MM.1S (cell line): ENCODE measurements at regions not wholly inside any gene's neighbourhood (a gene's known extent, or its start where the extent isn't known, plus 50 kb on each side); places are given as distances from the start of the nearest gene placed in this dataset.

Source experiments
- DNase-seq: peaks from one replicate; pipeline ENCODE4 v3.0.0-alpha.2; 2015
- H2AFZ ChIP-seq: fragments of 300-600 bp; sonication (generic); 2 replicates; pipeline ENCODE4 v1.6.0; 2016; ENCODE audit warnings: antibody characterized with exemption, low read length
- H3F3A ChIP-seq: fragments of 300-600 bp; sonication (generic); 2 replicates; pipeline ENCODE4 v1.6.1; 2016; ENCODE audit warnings: mild to moderate bottlenecking, antibody characterized with exemption, low read length, moderate library complexity, mixed read lengths; ENCODE audit not compliant: insufficient read depth
- H3K27ac ChIP-seq: fragments of 300-600 bp; sonication (generic); 2 replicates; pipeline ENCODE4 v1.5.1; 2016; ENCODE audit warnings: mild to moderate bottlenecking, low read length
- H3K27me3 ChIP-seq: fragments of 300-600 bp; sonication (generic); replicated peaks from 2 replicates; pipeline ENCODE4 v1.6.0; 2016; ENCODE audit warnings: low read length; ENCODE audit not compliant: insufficient read depth
- H3K36me3 ChIP-seq: fragments of 300-600 bp; sonication (generic); replicated peaks from 2 replicates; pipeline ENCODE4 v1.6.1; 2016; ENCODE audit warnings: mild to moderate bottlenecking, low read length, mixed read lengths; ENCODE audit not compliant: insufficient read depth
- H3K4me1 ChIP-seq: fragments of 300-600 bp; sonication (generic); 2 replicates; pipeline ENCODE4 v1.6.1; 2016; ENCODE audit warnings: low read length, mixed read lengths
- H3K4me2 ChIP-seq: fragments of 300-600 bp; sonication (generic); 2 replicates; pipeline ENCODE4 v1.6.0; 2016; ENCODE audit warnings: low read depth, low read length
- H3K4me3 ChIP-seq: fragments of 300-600 bp; sonication (generic); 2 replicates; pipeline ENCODE4 v1.5.1; 2016; ENCODE audit warnings: low read length, mixed read lengths
- H3K79me2 ChIP-seq: fragments of 300-600 bp; sonication (generic); 2 replicates; pipeline ENCODE4 v1.6.1; 2016; ENCODE audit warnings: mixed run types, low read length, mixed read lengths
- H3K9ac ChIP-seq: fragments of 300-600 bp; sonication (generic); 2 replicates; pipeline ENCODE4 v1.6.1; 2016; ENCODE audit warnings: low read length, mixed read lengths
- H3K9me2 ChIP-seq: fragments of 300-600 bp; sonication (generic); replicated peaks from 2 replicates; pipeline ENCODE4 v1.6.1; 2016; ENCODE audit warnings: mild to moderate bottlenecking, low read length, mixed read lengths; ENCODE audit not compliant: insufficient read depth
- H3K9me3 ChIP-seq: fragments of 300-600 bp; sonication (generic); replicated peaks from 2 replicates; pipeline ENCODE4 v1.6.1; 2016; ENCODE audit warnings: mild to moderate bottlenecking, low read length, mixed read lengths; ENCODE audit not compliant: insufficient read depth
- H4K20me1 ChIP-seq: fragments of 300-600 bp; sonication (generic); 2 replicates; pipeline ENCODE4 v1.6.1; 2016; ENCODE audit warnings: mild to moderate bottlenecking, low read length, moderate library complexity, mixed read lengths; ENCODE audit not compliant: insufficient read depth
- CTCF ChIP-seq: fragments of 300-600 bp; sonication (generic); IDR thresholded peaks from 2 replicates; pipeline ENCODE4 v1.5.1; 2016; ENCODE audit warnings: antibody characterized with exemption, low read length, mixed read lengths
- EZH2 ChIP-seq: fragments of 300-600 bp; sonication (generic); optimal IDR thresholded peaks from 2 replicates; pipeline ENCODE3; 2017; ENCODE audit warnings: low read depth, mild to moderate bottlenecking, antibody characterized with exemption, low read length, mixed read lengths
- EZH2phosphoT487 ChIP-seq: fragments of 300-600 bp; sonication (generic); IDR thresholded peaks from 2 replicates; pipeline ENCODE4 v1.6.1; 2018; ENCODE audit warnings: antibody characterized with exemption, low read length

DNA sequence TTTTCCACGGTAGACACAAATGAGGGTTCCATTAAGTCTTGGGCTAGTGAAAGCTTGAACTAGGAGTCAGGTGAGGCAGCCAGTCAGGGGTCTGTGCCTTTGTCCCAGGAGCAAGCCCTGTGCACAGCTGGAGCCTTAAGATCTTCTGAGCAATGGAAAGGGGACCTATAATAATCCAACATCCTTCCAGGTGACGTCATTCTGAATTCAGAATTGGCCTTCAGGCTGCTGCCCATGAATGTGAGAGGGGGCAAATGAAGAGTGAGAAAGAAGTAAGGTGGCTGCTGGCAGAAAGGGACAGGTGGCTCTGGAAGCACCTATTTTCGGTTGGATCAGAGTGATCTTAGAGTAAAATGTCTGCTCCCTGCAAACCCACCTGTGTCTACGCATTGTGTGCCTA, 488.1 kb upstream of the CDH5 start:
- no peak for TF ChIP-seq EZH2
- no peak for TF ChIP-seq EZH2phosphoT487
- TF ChIP-seq CTCF, result no peak
- no peak overlapping the region for H3K27ac ChIP-seq
- H3K27me3 ChIP-seq, result no peaks in the 10 kb centered on the region
- no peaks in the 10 kb centered on the region for H3K36me3 ChIP-seq
- H3K4me1 ChIP-seq, result no peaks in the 10 kb centered on the region
- H2AFZ ChIP-seq, result no peak overlapping the region
- H4K20me1 ChIP-seq, result no peaks in the 10 kb centered on the region
- H3F3A ChIP-seq, result no peaks in the 10 kb centered on the region
- no peak overlapping the region for H3K4me3 ChIP-seq
- no peak overlapping the region for H3K9ac ChIP-seq
- no peak for DNase-seq
- H3K4me2 ChIP-seq, result no peak overlapping the region
- no peaks in the 10 kb centered on the region for H3K79me2 ChIP-seq
- no peaks in the 10 kb centered on the region for H3K9me3 ChIP-seq
- no peaks in the 10 kb centered on the region for H3K9me2 ChIP-seq

GRCh38 chr16:65876624-65877023, 489.9 kb upstream of the CDH5 start:
- no peaks in the 10 kb centered on the region for H3K36me3 ChIP-seq
- no peaks in the 10 kb centered on the region for H3K79me2 ChIP-seq
- no peaks in the 10 kb centered on the region for H3K4me1 ChIP-seq
- no peaks in the 10 kb centered on the region for H3K9me2 ChIP-seq
- H3F3A ChIP-seq, result no peaks in the 10 kb centered on the region
- H2AFZ ChIP-seq, result no peak overlapping the region
- H3K27me3 ChIP-seq, result no peaks in the 10 kb centered on the region
- H3K4me2 ChIP-seq, result no peak overlapping the region
- DNase-seq, result no peak
- H4K20me1 ChIP-seq, result no peaks in the 10 kb centered on the region
- H3K4me3 ChIP-seq, result no peak overlapping the region
- H3K27ac ChIP-seq, result no peak overlapping the region
- H3K9me3 ChIP-seq, result no peaks in the 10 kb centered on the region
- H3K9ac ChIP-seq, result no peak overlapping the region
- no peak for TF ChIP-seq CTCF
- TF ChIP-seq EZH2phosphoT487, result no peak
- TF ChIP-seq EZH2, result no peak

DNA sequence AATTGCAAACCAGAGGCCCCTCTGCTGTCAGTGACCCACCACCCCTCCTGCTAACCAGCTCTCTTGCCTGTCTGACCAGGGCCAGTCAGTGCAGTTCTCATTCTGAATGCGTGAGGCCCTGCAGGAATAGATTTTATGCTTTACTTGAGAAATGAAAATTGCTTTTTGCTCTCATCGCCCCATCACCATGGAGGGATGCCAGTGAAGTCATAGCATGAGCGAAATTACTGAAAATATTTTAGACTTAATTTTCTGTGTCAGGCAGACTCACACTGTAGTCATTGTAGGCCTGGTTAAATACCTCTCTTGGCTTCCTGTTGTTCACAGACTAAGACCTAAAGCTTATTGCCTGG, 490.5 kb upstream of the CDH5 start:
- DNase-seq, result no peak
- H2AFZ ChIP-seq, result no peak overlapping the region

More for the DNA sequence above, 490.5 kb upstream of the CDH5 start:
- Histone ChIP-seq H3K9me3 (no peaks in the 10 kb centered on the region), H4K20me1 (no peaks in the 10 kb centered on the region), H3F3A (no peaks in the 10 kb centered on the region), H3K4me1 (no peaks in the 10 kb centered on the region), H3K9ac (no peak overlapping the region), H3K4me3 (no peak overlapping the region), H3K27me3 (no peaks in the 10 kb centered on the region), H3K36me3 (no peaks in the 10 kb centered on the region), H3K79me2 (no peaks in the 10 kb centered on the region), H3K4me2 (no peak overlapping the region), H3K9me2 (no peaks in the 10 kb centered on the region), H3K27ac (no peak overlapping the region)
- no peak for TF ChIP-seq CTCF
- no peak for TF ChIP-seq EZH2
- TF ChIP-seq EZH2phosphoT487, result no peak
